GM12878 (cell line): ENCODE measurements at regions not wholly inside any gene's neighbourhood (a gene's known extent, or its start where the extent isn't known, plus 50 kb on each side); places are given as distances from the start of the nearest gene placed in this dataset.
"Not testable (repeated sequence)": the region's sequence is repeated elsewhere in the genome, so short reads cannot be mapped to it uniquely, and the experiment has no call there.

Experiments
- ATAC-seq: fragments of 200-7000 bp; cut with Tn5 transposase; 3 replicates; pipeline ENCODE4 v1.9.1; 2020; ENCODE audit warnings: mild to moderate bottlenecking, moderate library complexity
- BruUV-seq: library from RNA; stranded (reverse); fragments of 400-500 nt; replicated peaks from 2 replicates; lab custom pipeline; 2021; lab: Mats Ljungman, UMichigan
- CTCF ChIA-PET: fragments of 300-600 bp; sonication (Branson Sonifier 250); formaldehyde crosslinking; extraction: SDS; loops from one replicate; lab custom pipeline; 2021; ENCODE audit warnings: inconsistent platforms; lab: Yijun Ruan, JAX
- POLR2A ChIA-PET: fragments of 350-600 bp; formaldehyde crosslinking; extraction: SDS; loops from one replicate; lab custom pipeline; 2021; ENCODE audit warnings: inconsistent platforms; lab: Charles Lee
- RAD21 ChIA-PET: fragments of 300-600 bp; sonication (Branson Sonifier 250); formaldehyde crosslinking; loops from one replicate; lab custom pipeline; 2023; ENCODE audit warnings: antibody characterized with exemption; ENCODE audit not compliant: unreplicated experiment; lab: Charles Lee
- SMC1A ChIA-PET: fragments of 300-600 bp; sonication (Branson Sonifier 250); formaldehyde crosslinking; loops from one replicate; lab custom pipeline; 2023; ENCODE audit not compliant: unreplicated experiment, uncharacterized antibody; lab: Charles Lee
- DNase-seq: peaks from one replicate; pipeline ENCODE4 v3.0.0-alpha.2; 2011; ENCODE audit warnings: low read depth, low spot score
- FAIRE-seq: peaks from 3 replicates; lab custom pipeline; 2011; peaks lifted over from hg19 to GRCh38; lab: Jason Lieb, UNC
- H2AFZ ChIP-seq: 2 replicates; pipeline ENCODE4 v1.6.0; 2011; ENCODE audit warnings: low read depth, low read length, control low read depth; ENCODE audit not compliant: control insufficient read depth
- H3K27ac ChIP-seq: 2 replicates; pipeline ENCODE4 v1.5.1; 2011; ENCODE audit warnings: control low read depth; ENCODE audit not compliant: control insufficient read depth, insufficient read depth
- H3K27me3 ChIP-seq, 2 experiments: replicated peaks in 1 of 2; 2 replicates each; pipeline versions ENCODE4 v1.6.0 to v1.6.1; 2011; ENCODE audit warnings: low read length in 1 of 2; ENCODE audit not compliant: control insufficient read depth in 2 of 2, insufficient read depth in 2 of 2
- H3K36me3 ChIP-seq, 2 experiments: 2 replicates each; pipeline ENCODE4 v1.5.1; 2011; ENCODE audit warnings: low read length in 1 of 2; ENCODE audit not compliant: control insufficient read depth in 2 of 2, insufficient read depth in 2 of 2
- H3K4me1 ChIP-seq: 2 replicates; pipeline ENCODE4 v1.6.1; 2011; ENCODE audit warnings: mild to moderate bottlenecking, low read length, moderate library complexity, mixed read lengths; ENCODE audit not compliant: control insufficient read depth, insufficient read depth
- H3K4me2 ChIP-seq: 2 replicates; pipeline ENCODE4 v1.6.0; 2011; ENCODE audit warnings: control low read depth; ENCODE audit not compliant: control insufficient read depth, insufficient read depth
- H3K4me3 ChIP-seq: fragments of 200-600 bp; sonication (generic); 2 replicates; pipeline ENCODE4 v1.5.1; 2016
- H3K79me2 ChIP-seq: 2 replicates; pipeline ENCODE4 v1.6.0; 2011; ENCODE audit warnings: low read length; ENCODE audit not compliant: control insufficient read depth, insufficient read depth
- H3K9ac ChIP-seq: 2 replicates; pipeline ENCODE4 v1.8.0; 2011; ENCODE audit warnings: low read length, control low read depth, mixed read lengths; ENCODE audit not compliant: control insufficient read depth, insufficient read depth
- H3K9me3 ChIP-seq: replicated peaks from 3 replicates; pipeline ENCODE4 v1.5.1; 2011; ENCODE audit warnings: mild to moderate bottlenecking, low read length; ENCODE audit not compliant: control insufficient read depth, insufficient read depth
- H4K20me1 ChIP-seq: 2 replicates; pipeline ENCODE4 v1.6.0; 2011; ENCODE audit not compliant: control insufficient read depth, insufficient read depth
- ATF3 ChIP-seq: IDR thresholded peaks from 2 replicates; pipeline ENCODE4 v1.6.1; 2011; ENCODE audit warnings: low read depth, mild to moderate bottlenecking, low read length, moderate library complexity, borderline replicate concordance; ENCODE audit errors: extremely low read depth
- BACH1 ChIP-seq: fragments of 450-650 bp; IDR thresholded peaks from 2 replicates; pipeline ENCODE4 v1.6.1; 2017; ENCODE audit warnings: mild to moderate bottlenecking, borderline replicate concordance
- CEBPZ ChIP-seq: fragments of 150-350 bp; IDR thresholded peaks from 2 replicates; pipeline ENCODE4 v1.6.1; 2016; ENCODE audit warnings: low read depth, low read length
- IRF3 ChIP-seq: fragments of 450-650 bp; IDR thresholded peaks from 2 replicates; pipeline ENCODE4 v1.6.1; 2014; ENCODE audit warnings: mild to moderate bottlenecking
- KLF5 ChIP-seq: fragments of 450-650 bp; IDR thresholded peaks from 2 replicates; pipeline ENCODE4 v1.6.1; 2014; ENCODE audit warnings: mild to moderate bottlenecking; ENCODE audit not compliant: partially characterized antibody
- MXI1 ChIP-seq: fragments of 150-350 bp; IDR thresholded peaks from 2 replicates; pipeline ENCODE4 v1.6.1; 2011; ENCODE audit warnings: low read depth, mild to moderate bottlenecking, inconsistent platforms, low read length, improper control_type of control experiment
- MYC ChIP-seq: IDR thresholded peaks from 2 replicates; pipeline ENCODE4 v1.6.1; 2011; ENCODE audit warnings: mild to moderate bottlenecking, low read length, moderate library complexity, inconsistent platforms; ENCODE audit not compliant: insufficient read depth, insufficient replicate concordance, insufficient read length, severe bottlenecking
- NFXL1 ChIP-seq: fragments of 450-650 bp; IDR thresholded peaks from 2 replicates; pipeline ENCODE4 v1.6.1; 2017; ENCODE audit warnings: antibody characterized with exemption, mild to moderate bottlenecking, borderline replicate concordance
- PBX3 ChIP-seq: IDR thresholded peaks from 2 replicates; pipeline ENCODE4 v1.6.1; 2011; ENCODE audit warnings: mild to moderate bottlenecking, low read depth, low read length, moderate library complexity; ENCODE audit not compliant: insufficient replicate concordance
- SKIL ChIP-seq: fragments of 450-650 bp; IDR thresholded peaks from 2 replicates; pipeline ENCODE4 v1.6.1; 2017; ENCODE audit warnings: mild to moderate bottlenecking, low read depth, inconsistent platforms; ENCODE audit not compliant: poor library complexity, severe bottlenecking
- WRNIP1 ChIP-seq: IDR thresholded peaks from 2 replicates; pipeline ENCODE4 v1.6.1; 2011; ENCODE audit warnings: low read depth, low read length, improper control_type of control experiment, borderline replicate concordance
- WGBS: methylation state at CpG from one replicate; pipeline ENCODE4 v1.1.6; 2016; ENCODE audit warnings: low lambda C conversion rate; ENCODE audit not compliant: insufficient replicate concordance, insufficient coverage; ENCODE audit errors: missing lambda C conversion rate; 5-methylcytosine and 5-hydroxymethylcytosine counted together
- in situ Hi-C: fragments of 300-500 bp; cut with MboI; formaldehyde crosslinking; loops from 9 replicates; pipeline ENCODE4 v1.14.3; 2018; ENCODE audit warnings: mixed read lengths
- intact Hi-C: fragments of 100-400 bp; cut with micrococcal nuclease; formaldehyde crosslinking; loops from one replicate; pipeline ENCODE4 v1.14.2; 2022; ENCODE audit not compliant: unreplicated experiment

- TF ChIP-seq PBX3: no peak
- TF ChIP-seq MXI1: no peak
- TF ChIP-seq ATF3: no peak
- no peak for TF ChIP-seq IRF3
- TF ChIP-seq CEBPZ: no peak
- no peak for TF ChIP-seq MYC
- no peak for TF ChIP-seq WRNIP1
- TF ChIP-seq NFXL1: no peak
- TF ChIP-seq BACH1: no peak
- TF ChIP-seq SKIL: no peak
- no peak for TF ChIP-seq KLF5
Observed at GRCh38 chr15:69706353-69707097, 253.9 kb downstream of the RPLP1 start (continued).

GRCh38 chr15:69707241-69707640, 254.6 kb downstream of the RPLP1 start:
- H2AFZ ChIP-seq, BruUV-seq, H3K9ac ChIP-seq, FAIRE-seq, POLR2A ChIA-PET, H3K27me3 ChIP-seq, H3K36me3 ChIP-seq, intact Hi-C loops, H3K4me2 ChIP-seq, H3K27ac ChIP-seq, in situ Hi-C loops, H4K20me1 ChIP-seq, H3K4me3 ChIP-seq, H3K79me2 ChIP-seq, H3K4me1 ChIP-seq, DNase-seq, ATAC-seq, RAD21 ChIA-PET: not testable (repeated sequence)
- ChIA-PET CTCF (interaction anchor here (0.7 kb wide), 1 partner anchor 73 kb away, joined by 3 read pairs; no protein-coding TSS in a partner anchor), SMC1A (interaction anchor here (0.6 kb wide), 1 partner anchor 211 kb away, joined by 3 read pairs; no protein-coding TSS in a partner anchor)
- 50% methylated on average over 4 of the region's 4 CpGs for WGBS
- H3K9me3 ChIP-seq: peaks cover 14% of the 10 kb centered on the region
